ENCODE measurements at regions not wholly inside any gene's neighbourhood (a gene's known extent, or its start where the extent isn't known, plus 50 kb on each side); places are given as distances from the start of the nearest gene placed in this dataset.

DNA sequence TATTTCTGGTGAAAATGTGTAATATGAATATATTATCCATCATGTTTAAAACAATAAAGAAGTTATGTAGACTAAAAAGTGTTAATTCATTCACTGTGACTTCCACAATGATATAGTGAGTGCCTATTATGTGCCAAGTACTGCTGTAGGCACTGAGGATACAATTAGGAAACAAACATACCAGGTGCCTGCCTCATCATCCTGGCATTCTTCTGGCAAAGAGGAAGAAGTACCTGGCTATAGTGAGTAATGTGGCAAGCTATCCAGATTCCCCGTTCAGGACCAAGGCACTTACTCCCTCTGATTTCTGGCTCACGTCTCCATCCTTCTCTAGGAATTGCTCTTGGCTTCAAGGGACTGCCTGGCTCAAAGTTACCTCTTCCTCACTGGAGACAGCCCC lies 77.5 kb upstream of the CLMP start:
- Histone ChIP-seq H3K4me1 (ENCODE audit: insufficient read depth, low read length) (no peaks in the 10 kb centered on the region), H3K27me3 (ENCODE audit: insufficient read depth, low read length) (no peaks in the 10 kb centered on the region), H3K9me3 (ENCODE audit: insufficient read depth, low read depth, low read length) (no peaks in the 10 kb centered on the region), H3K9ac (ENCODE audit: low read depth, low read length) (no peak overlapping the region), H3K36me3 (ENCODE audit: insufficient read depth, low read depth, low read length) (no peaks in the 10 kb centered on the region), H3K27ac (ENCODE audit: low read length) (no peak overlapping the region), H3K4me3 (ENCODE audit: low read length) (no peak overlapping the region)

DNA sequence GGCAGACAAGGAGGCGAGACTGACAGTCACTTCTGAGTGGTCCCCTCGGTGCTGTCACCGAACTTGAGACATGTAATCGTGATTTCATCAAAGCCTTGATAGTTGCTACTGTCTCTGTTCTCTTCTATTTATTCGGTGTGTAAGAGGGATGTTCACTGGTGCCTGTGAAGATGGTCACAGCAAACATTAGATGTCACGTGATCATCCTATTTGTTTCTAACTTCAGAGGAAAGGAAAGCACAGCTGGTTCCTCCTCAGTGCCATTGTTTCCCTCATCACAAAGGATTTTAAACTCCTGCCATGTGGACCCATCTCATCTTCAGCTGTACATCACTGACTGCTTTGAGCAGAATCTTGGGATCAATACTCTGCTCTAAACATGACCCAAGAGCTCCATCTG lies 73.1 kb upstream of the CLMP start:
- peaks cover 3% of the 10 kb centered on the region; the same call in 1 of the 2 replicates for H3K4me1 ChIP-seq (ENCODE audit: insufficient read depth, low read length)
- no peak overlapping the region for H3K4me3 ChIP-seq (ENCODE audit: low read length)
- H3K27ac ChIP-seq (ENCODE audit: low read length): no peak overlapping the region
- H3K9ac ChIP-seq (ENCODE audit: low read depth, low read length): no peak overlapping the region
- H3K27me3 ChIP-seq (ENCODE audit: insufficient read depth, low read length): no peaks in the 10 kb centered on the region; the same call in 1 of the 2 replicates
- H3K9me3 ChIP-seq (ENCODE audit: insufficient read depth, low read depth, low read length): no peaks in the 10 kb centered on the region
- no peaks in the 10 kb centered on the region for H3K36me3 ChIP-seq (ENCODE audit: insufficient read depth, low read depth, low read length)

DNA sequence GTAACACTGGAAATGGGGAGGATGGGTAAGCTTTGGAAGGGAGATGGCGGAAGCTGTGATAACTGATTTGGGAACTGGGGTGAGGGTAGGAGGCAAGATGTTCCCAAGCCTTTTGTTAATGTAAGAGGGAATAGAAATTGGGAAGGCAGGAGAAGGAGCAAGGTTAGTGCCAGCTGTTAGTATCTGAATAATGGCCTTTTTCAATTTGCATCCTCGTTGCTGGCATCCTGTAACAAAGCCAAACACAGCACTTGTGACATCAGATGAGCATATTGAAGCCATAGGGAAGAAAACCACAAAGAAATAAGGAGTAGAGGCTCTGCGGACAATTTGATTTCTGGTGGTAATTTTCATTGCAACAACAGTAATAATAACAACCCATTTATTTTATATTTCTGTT lies 70.9 kb upstream of the CLMP start:
- H3K4me1 ChIP-seq (ENCODE audit: insufficient read depth, low read length): peaks cover 3% of the 10 kb centered on the region; the same call in 1 of the 2 replicates
- H3K9me3 ChIP-seq (ENCODE audit: insufficient read depth, low read depth, low read length): no peaks in the 10 kb centered on the region
- H3K27ac ChIP-seq (ENCODE audit: low read length): no peak overlapping the region
- H3K36me3 ChIP-seq (ENCODE audit: insufficient read depth, low read depth, low read length): no peaks in the 10 kb centered on the region
- peaks cover 4% of the 10 kb centered on the region for H3K27me3 ChIP-seq (ENCODE audit: insufficient read depth, low read length)
- no peak overlapping the region for H3K9ac ChIP-seq (ENCODE audit: low read depth, low read length)
- H3K4me3 ChIP-seq (ENCODE audit: low read length): no peak overlapping the region

GRCh38 chr11:123264431-123264780 lies 69.4 kb upstream of the CLMP start:
- no peak overlapping the region for H3K9ac ChIP-seq (ENCODE audit: low read depth, low read length)
- H3K4me1 ChIP-seq (ENCODE audit: insufficient read depth, low read length): peaks cover 3% of the 10 kb centered on the region; the same call in 1 of the 2 replicates
- peaks cover 6% of the 10 kb centered on the region for H3K27me3 ChIP-seq (ENCODE audit: insufficient read depth, low read length)
- H3K4me3 ChIP-seq (ENCODE audit: low read length): no peak overlapping the region
- no peak overlapping the region for H3K27ac ChIP-seq (ENCODE audit: low read length)
- H3K9me3 ChIP-seq (ENCODE audit: insufficient read depth, low read depth, low read length): no peaks in the 10 kb centered on the region
- H3K36me3 ChIP-seq (ENCODE audit: insufficient read depth, low read depth, low read length): no peaks in the 10 kb centered on the region

- Histone ChIP-seq H3K9ac (ENCODE audit: low read depth, low read length) (no peak overlapping the region), H3K9me3 (ENCODE audit: insufficient read depth, low read depth, low read length) (peaks cover 14% of the 10 kb centered on the region), H3K36me3 (ENCODE audit: insufficient read depth, low read depth, low read length) (no peaks in the 10 kb centered on the region), H3K4me1 (ENCODE audit: insufficient read depth, low read length) (peaks cover 3% of the 10 kb centered on the region; the same call in 1 of the 2 replicates), H3K27me3 (ENCODE audit: insufficient read depth, low read length) (peaks cover 6% of the 10 kb centered on the region), H3K27ac (ENCODE audit: low read length) (no peak overlapping the region), H3K4me3 (ENCODE audit: low read length) (peak overlapping the region; percentile 54)
These were observed 66.5 kb upstream of the CLMP start for GRCh38 chr11:123261345-123262106.

- Histone ChIP-seq H3K27me3 (ENCODE audit: insufficient read depth, low read length) (peaks cover 6% of the 10 kb centered on the region), H3K9me3 (ENCODE audit: insufficient read depth, low read depth, low read length) (peaks cover 14% of the 10 kb centered on the region), H3K4me1 (ENCODE audit: insufficient read depth, low read length) (peaks cover 5% of the 10 kb centered on the region; the same call in 1 of the 2 replicates), H3K4me3 (ENCODE audit: low read length) (no peak overlapping the region), H3K9ac (ENCODE audit: low read depth, low read length) (no peak overlapping the region), H3K36me3 (ENCODE audit: insufficient read depth, low read depth, low read length) (no peaks in the 10 kb centered on the region), H3K27ac (ENCODE audit: low read length) (no peak overlapping the region)
These were observed 65.6 kb upstream of the CLMP start for GRCh38 chr11:123260511-123261211.

GRCh38 chr11:123258877-123259276 lies 63.8 kb upstream of the CLMP start:
- H3K9me3 ChIP-seq (ENCODE audit: insufficient read depth, low read depth, low read length): peaks cover 14% of the 10 kb centered on the region
- peaks cover 6% of the 10 kb centered on the region; the same call in 1 of the 2 replicates for H3K4me1 ChIP-seq (ENCODE audit: insufficient read depth, low read length)
- no peak overlapping the region for H3K27ac ChIP-seq (ENCODE audit: low read length)
- H3K4me3 ChIP-seq (ENCODE audit: low read length): no peak overlapping the region
- H3K9ac ChIP-seq (ENCODE audit: low read depth, low read length): no peak overlapping the region
- H3K27me3 ChIP-seq (ENCODE audit: insufficient read depth, low read length): peaks cover 6% of the 10 kb centered on the region; the same call in 1 of the 2 replicates
- H3K36me3 ChIP-seq (ENCODE audit: insufficient read depth, low read depth, low read length): no peaks in the 10 kb centered on the region

DNA sequence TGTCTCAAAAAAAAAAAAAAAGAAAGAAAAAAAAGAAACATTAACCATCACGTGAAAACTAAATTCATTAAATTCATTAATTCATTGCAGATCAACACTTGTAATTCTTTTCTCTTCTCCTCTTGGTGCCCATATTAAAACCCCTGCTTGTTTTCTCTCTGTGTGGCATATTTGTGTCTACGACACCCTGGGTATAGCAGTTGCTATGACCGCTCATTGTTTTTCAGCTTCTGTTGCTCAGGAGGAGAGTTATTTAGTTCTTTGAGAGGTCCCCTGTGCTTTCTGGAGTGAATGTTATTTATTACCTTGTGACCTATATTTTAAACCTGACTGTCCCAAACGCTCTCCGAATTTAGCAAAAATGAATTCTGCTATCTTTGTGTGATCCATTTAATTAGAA lies 62.3 kb upstream of the CLMP start:
- Histone ChIP-seq H3K27me3 (ENCODE audit: insufficient read depth, low read length) (peaks cover 6% of the 10 kb centered on the region; the same call in 1 of the 2 replicates), H3K4me3 (ENCODE audit: low read length) (no peak overlapping the region), H3K4me1 (ENCODE audit: insufficient read depth, low read length) (peaks cover 6% of the 10 kb centered on the region; the same call in 1 of the 2 replicates), H3K27ac (ENCODE audit: low read length) (no peak overlapping the region), H3K9ac (ENCODE audit: low read depth, low read length) (no peak overlapping the region), H3K36me3 (ENCODE audit: insufficient read depth, low read depth, low read length) (no peaks in the 10 kb centered on the region), H3K9me3 (ENCODE audit: insufficient read depth, low read depth, low read length) (peaks cover 14% of the 10 kb centered on the region)

DNA sequence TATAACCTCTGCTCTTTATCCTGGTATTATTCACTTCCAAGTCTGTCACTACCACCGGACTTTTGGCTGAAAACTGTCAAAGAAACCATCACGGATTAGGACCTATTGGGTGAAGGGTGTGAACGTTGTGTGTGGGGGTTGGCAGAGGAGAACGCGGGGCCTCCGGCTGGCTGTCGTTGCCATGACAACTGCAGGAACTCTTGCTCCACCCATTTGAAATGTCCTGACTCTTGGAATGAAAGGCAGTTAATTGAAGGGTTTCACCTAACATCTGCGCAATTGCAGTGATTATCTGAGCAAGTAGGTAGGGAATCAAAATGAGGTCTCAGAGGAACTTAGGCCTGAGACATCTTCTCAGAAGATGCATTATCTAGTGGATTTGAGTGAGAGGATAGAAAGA lies 60.9 kb upstream of the CLMP start:
- Histone ChIP-seq H3K4me1 (ENCODE audit: insufficient read depth, low read length) (peaks cover 6% of the 10 kb centered on the region; the same call in 1 of the 2 replicates), H3K36me3 (ENCODE audit: insufficient read depth, low read depth, low read length) (no peaks in the 10 kb centered on the region), H3K4me3 (ENCODE audit: low read length) (no peak overlapping the region), H3K27me3 (ENCODE audit: insufficient read depth, low read length) (peaks cover 1% of the 10 kb centered on the region; the same call in 1 of the 2 replicates), H3K9me3 (ENCODE audit: insufficient read depth, low read depth, low read length) (peaks cover 14% of the 10 kb centered on the region), H3K9ac (ENCODE audit: low read depth, low read length) (no peak overlapping the region), H3K27ac (ENCODE audit: low read length) (no peak overlapping the region)

GRCh38 chr11:123254357-123254756 lies 59.3 kb upstream of the CLMP start:
- Histone ChIP-seq H3K9me3 (ENCODE audit: insufficient read depth, low read depth, low read length) (peaks cover 14% of the 10 kb centered on the region), H3K9ac (ENCODE audit: low read depth, low read length) (no peak overlapping the region), H3K4me3 (ENCODE audit: low read length) (no peak overlapping the region), H3K4me1 (ENCODE audit: insufficient read depth, low read length) (peaks cover 6% of the 10 kb centered on the region; the same call in 1 of the 2 replicates), H3K27me3 (ENCODE audit: insufficient read depth, low read length) (no peaks in the 10 kb centered on the region), H3K27ac (ENCODE audit: low read length) (no peak overlapping the region), H3K36me3 (ENCODE audit: insufficient read depth, low read depth, low read length) (no peaks in the 10 kb centered on the region)

GRCh38 chr11:123253911-123254310 lies 58.9 kb upstream of the CLMP start:
- Histone ChIP-seq H3K27me3 (ENCODE audit: insufficient read depth, low read length) (no peaks in the 10 kb centered on the region), H3K9me3 (ENCODE audit: insufficient read depth, low read depth, low read length) (peaks cover 11% of the 10 kb centered on the region), H3K4me3 (ENCODE audit: low read length) (no peak overlapping the region), H3K9ac (ENCODE audit: low read depth, low read length) (no peak overlapping the region), H3K36me3 (ENCODE audit: insufficient read depth, low read depth, low read length) (no peaks in the 10 kb centered on the region), H3K4me1 (ENCODE audit: insufficient read depth, low read length) (peaks cover 6% of the 10 kb centered on the region; the same call in 1 of the 2 replicates), H3K27ac (ENCODE audit: low read length) (no peak overlapping the region)

- Histone ChIP-seq H3K9me3 (ENCODE audit: insufficient read depth, low read depth, low read length) (peaks cover 5% of the 10 kb centered on the region), H3K27me3 (ENCODE audit: insufficient read depth, low read length) (no peaks in the 10 kb centered on the region), H3K9ac (ENCODE audit: low read depth, low read length) (no peak overlapping the region), H3K4me3 (ENCODE audit: low read length) (no peak overlapping the region), H3K36me3 (ENCODE audit: insufficient read depth, low read depth, low read length) (no peaks in the 10 kb centered on the region), H3K27ac (ENCODE audit: low read length) (no peak overlapping the region), H3K4me1 (ENCODE audit: insufficient read depth, low read length) (peaks cover 6% of the 10 kb centered on the region; the same call in 1 of the 2 replicates)
These were observed 58.2 kb upstream of the CLMP start for GRCh38 chr11:123253223-123253622.
